ENCODE measurements at regions not wholly inside any gene's neighbourhood (a gene's known extent, or its start where the extent isn't known, plus 50 kb on each side); places are given as distances from the start of the nearest gene placed in this dataset.
"Not testable (repeated sequence)": the region's sequence is repeated elsewhere in the genome, so short reads cannot be mapped to it uniquely, and the experiment has no call there.

DNA sequence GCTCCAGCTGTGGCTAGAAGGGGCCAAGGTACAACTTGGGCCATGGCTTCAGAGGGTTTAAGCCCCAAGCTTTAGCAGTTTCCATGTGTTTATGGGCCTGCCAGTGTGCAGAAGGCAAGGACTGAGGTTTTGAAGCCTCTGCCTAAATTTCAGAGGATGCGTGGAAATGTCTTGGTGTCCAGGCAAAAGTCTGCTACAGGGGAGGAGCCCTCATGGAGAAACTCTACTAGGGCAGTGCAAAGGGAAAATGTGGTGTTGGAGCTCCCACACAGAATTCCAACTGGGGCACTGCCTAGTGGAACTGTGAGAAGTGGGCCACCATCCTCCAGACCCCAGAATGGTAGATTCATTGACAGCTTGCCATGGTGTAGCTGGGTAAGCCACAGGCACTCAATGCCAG lies 527.2 kb upstream of the RORB start:
- no peaks in the 10 kb centered on the region for H3K4me1 ChIP-seq
- TF ChIP-seq, protein P1, sequence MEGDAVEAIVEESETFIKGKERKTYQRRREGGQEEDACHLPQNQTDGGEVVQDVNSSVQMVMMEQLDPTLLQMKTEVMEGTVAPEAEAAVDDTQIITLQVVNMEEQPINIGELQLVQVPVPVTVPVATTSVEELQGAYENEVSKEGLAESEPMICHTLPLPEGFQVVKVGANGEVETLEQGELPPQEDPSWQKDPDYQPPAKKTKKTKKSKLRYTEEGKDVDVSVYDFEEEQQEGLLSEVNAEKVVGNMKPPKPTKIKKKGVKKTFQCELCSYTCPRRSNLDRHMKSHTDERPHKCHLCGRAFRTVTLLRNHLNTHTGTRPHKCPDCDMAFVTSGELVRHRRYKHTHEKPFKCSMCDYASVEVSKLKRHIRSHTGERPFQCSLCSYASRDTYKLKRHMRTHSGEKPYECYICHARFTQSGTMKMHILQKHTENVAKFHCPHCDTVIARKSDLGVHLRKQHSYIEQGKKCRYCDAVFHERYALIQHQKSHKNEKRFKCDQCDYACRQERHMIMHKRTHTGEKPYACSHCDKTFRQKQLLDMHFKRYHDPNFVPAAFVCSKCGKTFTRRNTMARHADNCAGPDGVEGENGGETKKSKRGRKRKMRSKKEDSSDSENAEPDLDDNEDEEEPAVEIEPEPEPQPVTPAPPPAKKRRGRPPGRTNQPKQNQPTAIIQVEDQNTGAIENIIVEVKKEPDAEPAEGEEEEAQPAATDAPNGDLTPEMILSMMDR (IDR thresholded peaks at IDR 0.05) = no peak
- TF ChIP-seq POLR2A (IDR thresholded peaks at IDR 0.05) = no peak
- intact Hi-C loops (cut with DNase I) = no loop called here
- ATAC-seq (no peak), DNase-seq (no peak)
- WGBS (ENCODE audit: insufficient coverage, low coverage, low lambda C conversion rate, missing lambda C conversion rate) = no CpG with 5 or more reads among the region's 1 CpG
- H3K27ac ChIP-seq = no peak overlapping the region
- no peak overlapping the region for H3K4me3 ChIP-seq
- no peaks in the 10 kb centered on the region for H3K9me3 ChIP-seq
- H3K36me3 ChIP-seq = no peaks in the 10 kb centered on the region
- no peaks in the 10 kb centered on the region for H3K27me3 ChIP-seq

DNA sequence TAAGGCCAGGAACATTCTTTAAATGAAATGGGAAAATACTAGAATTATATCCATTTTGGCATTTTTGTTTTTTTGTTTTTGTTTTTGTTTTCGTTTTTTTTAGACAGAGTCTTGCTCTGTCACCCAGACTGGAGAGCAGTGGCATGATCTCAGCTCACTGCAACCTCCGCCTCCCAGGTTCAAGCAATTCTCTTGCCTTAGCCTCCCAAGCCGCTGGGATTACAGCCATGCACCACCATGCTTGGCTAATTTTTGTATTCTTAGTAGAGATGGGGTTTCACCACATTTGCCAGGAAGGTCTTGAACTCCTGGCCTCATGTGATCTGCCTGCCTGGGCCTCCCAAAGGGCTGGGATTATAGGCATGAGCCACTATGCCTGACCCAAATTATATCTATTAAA lies 520.7 kb upstream of the RORB start:
- H3K9me3 ChIP-seq; H3K36me3 ChIP-seq; H3K4me3 ChIP-seq; H3K27me3 ChIP-seq; intact Hi-C loops (cut with DNase I); H3K4me1 ChIP-seq; H3K27ac ChIP-seq; DNase-seq; ATAC-seq: not testable (repeated sequence)
- 68% methylated on average over 3 of the region's 3 CpGs for WGBS (ENCODE audit: insufficient coverage, low coverage, low lambda C conversion rate, missing lambda C conversion rate)

- no peak for TF ChIP-seq POLR2A (IDR thresholded peaks at IDR 0.05)
- TF ChIP-seq, protein P1 (IDR thresholded peaks at IDR 0.05) = no peak
- Histone ChIP-seq H3K9me3 (no peaks in the 10 kb centered on the region), H3K36me3 (no peaks in the 10 kb centered on the region), H3K27me3 (no peaks in the 10 kb centered on the region), H3K27ac (no peak overlapping the region), H3K4me1 (no peaks in the 10 kb centered on the region), H3K4me3 (no peak overlapping the region)
- ATAC-seq (no peak), DNase-seq (no peak)
- 78% methylated on average over 3 of the region's 3 CpGs for WGBS (ENCODE audit: insufficient coverage, low coverage, low lambda C conversion rate, missing lambda C conversion rate)
- intact Hi-C loops (cut with DNase I) = no loop called here
Observed at GRCh38 chr9:73979894-73980264, 517.3 kb upstream of the RORB start.

GRCh38 chr9:73980754-73981153 lies 516.4 kb upstream of the RORB start:
- ATAC-seq (no peak), DNase-seq (no peak)
- Histone ChIP-seq H3K36me3 (no peaks in the 10 kb centered on the region), H3K4me3 (no peak overlapping the region), H3K4me1 (no peaks in the 10 kb centered on the region), H3K27ac (no peak overlapping the region), H3K9me3 (no peaks in the 10 kb centered on the region), H3K27me3 (no peaks in the 10 kb centered on the region)
- TF ChIP-seq, protein P1 (IDR thresholded peaks at IDR 0.05) = no peak
- no peak for TF ChIP-seq POLR2A (IDR thresholded peaks at IDR 0.05)
- intact Hi-C loops (cut with DNase I) = no loop called here

DNA sequence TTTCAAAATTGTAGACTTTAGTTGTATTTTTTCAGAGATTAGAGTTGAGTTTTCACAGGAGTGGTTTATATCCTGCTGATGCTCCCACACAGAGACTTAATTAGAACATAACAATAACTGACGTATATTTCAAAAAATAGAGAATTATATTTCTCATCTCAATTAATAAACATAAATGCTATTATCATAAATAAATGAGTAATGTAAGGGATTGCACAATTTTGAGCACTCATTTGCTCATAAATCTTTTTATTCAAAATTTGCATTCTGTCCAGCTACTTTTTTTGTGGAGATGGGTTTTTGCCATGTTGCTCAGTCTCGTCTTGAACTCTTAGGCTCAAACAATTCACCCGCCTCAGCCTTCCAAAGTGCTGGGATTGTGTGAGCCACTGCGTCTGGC lies 515.7 kb upstream of the RORB start:
- Histone ChIP-seq H3K27me3 (no peaks in the 10 kb centered on the region), H3K36me3 (no peaks in the 10 kb centered on the region), H3K27ac (no peak overlapping the region), H3K9me3 (no peaks in the 10 kb centered on the region), H3K4me1 (no peaks in the 10 kb centered on the region), H3K4me3 (no peak overlapping the region)
- 70% methylated on average over 4 of the region's 4 CpGs for WGBS (ENCODE audit: insufficient coverage, low coverage, low lambda C conversion rate, missing lambda C conversion rate)
- DNase-seq (no peak), ATAC-seq (no peak)
- intact Hi-C loops (cut with DNase I) = no loop called here
- no peak for TF ChIP-seq POLR2A (IDR thresholded peaks at IDR 0.05)
- TF ChIP-seq, protein P1 (IDR thresholded peaks at IDR 0.05) = no peak
